NCI-H345 treated with DMSO at 0.1 percent for 48 hours (cell line): ENCODE measurements at regions not wholly inside any gene's neighbourhood (a gene's known extent, or its start where the extent isn't known, plus 50 kb on each side); places are given as distances from the start of the nearest gene placed in this dataset.
A peak's percentile ranks its signal among the peaks of the same experiment; 100 is the strongest.

Experiments used
- DNase-seq: peaks from one replicate; lab custom pipeline; 2025; ENCODE audit not compliant: unreplicated experiment; lab: John Stamatoyannopoulos, UW

DNA sequence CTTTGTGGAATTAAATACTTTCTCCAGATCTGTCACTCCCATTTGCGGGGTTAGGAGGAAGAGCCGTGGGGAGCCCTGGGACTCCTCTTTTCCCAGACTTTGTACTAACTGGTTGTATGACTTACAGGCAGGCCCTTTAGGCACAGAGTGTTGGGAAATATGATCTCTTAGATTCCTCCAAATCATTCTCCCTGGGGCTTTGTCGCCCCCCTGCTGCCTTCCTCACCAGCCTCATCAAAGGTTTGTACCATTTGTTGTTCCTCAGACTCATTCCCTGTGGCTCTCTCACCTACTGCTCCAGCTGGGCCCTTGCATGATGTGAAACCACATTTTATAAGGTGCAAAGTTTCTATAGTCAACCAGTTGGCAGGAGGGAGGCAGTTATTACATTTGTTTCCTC, 56.4 kb downstream of the CRYGS start:
- DNase-seq: no peak

DNA sequence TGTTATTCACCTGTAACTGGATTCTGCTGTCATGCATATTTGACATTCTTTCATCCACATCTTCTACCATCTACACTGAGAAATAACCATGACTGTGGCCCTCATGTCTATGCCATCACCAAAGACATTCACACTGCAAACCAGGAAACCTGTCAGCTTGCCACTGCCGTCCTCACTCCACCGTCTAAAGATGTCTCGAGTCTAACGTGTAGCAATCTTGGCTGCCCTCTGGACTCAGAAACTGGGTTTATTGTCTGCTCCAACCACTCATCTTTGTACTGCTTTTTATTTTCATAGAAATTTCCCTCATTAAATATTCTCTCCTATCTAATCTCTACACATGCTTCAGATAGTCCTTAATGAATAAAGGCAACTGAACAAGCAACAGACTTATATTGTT, 57.1 kb downstream of the CRYGS start:
- no peak for DNase-seq

DNA sequence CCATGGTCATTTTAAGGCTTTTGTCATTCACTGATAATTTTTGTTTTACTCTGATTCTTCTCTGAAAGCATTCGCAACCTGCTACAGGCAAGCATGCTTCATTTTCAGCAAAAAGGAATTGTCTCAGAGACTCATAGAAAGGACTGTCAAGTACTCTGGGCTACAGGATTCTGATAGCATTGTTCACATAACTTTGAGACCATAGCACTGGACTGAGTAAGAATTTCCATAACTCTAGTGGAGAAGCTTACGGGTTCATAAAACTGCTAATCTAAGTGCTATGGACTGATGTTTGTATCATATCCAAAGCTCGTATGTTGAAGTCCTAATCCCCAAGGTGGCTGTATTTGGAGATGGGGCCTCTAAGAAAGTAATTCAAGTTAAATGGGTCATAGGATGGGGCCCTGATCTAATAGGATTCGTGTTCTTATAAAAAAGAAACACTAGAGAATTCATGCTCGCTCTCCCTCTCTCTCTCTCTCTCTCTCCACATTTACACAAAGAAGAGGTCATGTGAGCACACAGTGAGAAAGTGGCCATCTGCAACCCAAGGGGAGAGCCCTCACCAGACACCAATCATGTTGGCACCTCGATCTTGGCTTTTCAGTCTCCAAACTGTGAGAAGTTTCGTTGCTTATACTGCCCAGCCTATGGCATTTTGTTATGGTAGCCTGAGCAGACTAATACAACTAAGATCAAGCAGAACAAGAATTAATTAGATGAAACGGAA, 60.4 kb downstream of the CRYGS start:
- DNase-seq: no peak

DNA sequence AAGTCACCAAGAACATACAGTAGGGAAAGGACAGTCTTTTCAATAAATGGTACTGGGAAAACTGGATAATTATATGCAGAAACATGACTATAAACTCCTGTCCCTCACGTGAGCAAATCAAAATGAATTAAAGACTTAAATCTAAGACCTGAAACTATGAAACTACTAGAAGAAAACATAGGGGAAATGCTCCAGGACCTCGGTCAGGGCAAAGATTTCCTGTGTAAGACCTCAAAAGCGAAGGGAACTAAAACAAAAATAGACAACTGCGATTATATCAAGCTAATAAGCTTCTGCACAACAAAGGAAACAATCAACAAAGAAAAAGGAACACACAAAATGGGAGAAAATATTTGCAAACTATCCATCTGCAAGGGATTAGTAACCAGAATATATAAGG, 62.7 kb downstream of the CRYGS start:
- DNase-seq: no peak

DNA sequence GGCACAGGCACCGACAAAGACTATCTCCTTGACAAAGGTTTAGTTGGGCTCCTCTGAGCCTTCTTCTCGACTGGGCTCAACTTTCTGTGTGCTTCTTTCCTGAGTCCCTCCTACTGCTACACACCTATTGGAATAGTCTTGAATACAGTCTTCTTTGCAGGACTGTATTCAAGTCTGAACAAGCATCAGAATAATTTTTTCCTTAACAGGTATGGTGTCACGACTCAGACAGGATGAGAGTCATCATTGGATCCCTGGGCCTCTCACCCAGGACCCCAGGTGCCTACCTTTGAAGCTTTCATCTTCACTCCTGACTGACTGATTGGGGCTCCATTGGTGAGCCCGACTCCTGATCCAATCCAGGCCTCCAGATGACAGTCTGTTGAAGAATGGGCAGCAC, 66.3 kb downstream of the CRYGS start:
- no peak for DNase-seq

DNA sequence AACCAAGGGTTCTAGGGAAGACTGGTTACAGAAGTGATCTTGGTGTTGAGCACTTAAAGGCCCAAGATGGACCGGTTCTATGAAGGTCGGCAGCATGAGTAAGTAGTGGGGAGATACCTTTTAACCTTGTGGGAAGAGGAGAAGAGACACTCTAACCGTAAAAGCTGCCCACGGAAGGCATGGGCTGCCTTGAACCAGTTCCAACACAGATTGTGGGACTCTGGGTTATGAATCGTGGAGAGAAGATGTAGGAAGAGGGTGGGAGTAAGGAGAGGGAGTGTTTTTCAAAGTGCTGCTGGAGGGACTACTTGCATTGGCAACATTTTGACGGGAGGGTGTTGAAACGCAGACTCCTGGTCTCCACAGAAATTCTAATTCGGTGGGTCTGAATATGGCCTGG, 67.1 kb downstream of the CRYGS start:
- no peak for DNase-seq

DNA sequence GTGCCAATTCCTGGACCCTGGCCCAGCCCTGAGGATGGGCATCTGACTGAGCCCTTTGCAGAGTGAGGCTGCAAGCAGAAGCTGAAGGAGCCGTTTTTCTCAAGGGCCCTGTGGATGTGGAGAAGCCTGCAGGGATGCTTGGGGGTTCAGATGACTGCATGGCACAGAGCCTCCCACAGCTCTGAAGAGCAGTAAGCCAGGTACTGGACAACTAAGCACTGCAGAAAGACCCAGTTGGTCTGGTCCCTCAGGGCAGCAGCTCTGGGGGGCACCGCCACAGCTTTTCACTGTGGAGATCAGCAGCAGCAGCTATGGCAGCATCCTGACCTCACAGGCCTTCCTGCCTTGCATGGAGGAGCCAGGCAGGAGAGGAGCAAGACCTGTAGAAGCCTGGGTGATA, 67.6 kb downstream of the CRYGS start:
- no peak for DNase-seq

DNA sequence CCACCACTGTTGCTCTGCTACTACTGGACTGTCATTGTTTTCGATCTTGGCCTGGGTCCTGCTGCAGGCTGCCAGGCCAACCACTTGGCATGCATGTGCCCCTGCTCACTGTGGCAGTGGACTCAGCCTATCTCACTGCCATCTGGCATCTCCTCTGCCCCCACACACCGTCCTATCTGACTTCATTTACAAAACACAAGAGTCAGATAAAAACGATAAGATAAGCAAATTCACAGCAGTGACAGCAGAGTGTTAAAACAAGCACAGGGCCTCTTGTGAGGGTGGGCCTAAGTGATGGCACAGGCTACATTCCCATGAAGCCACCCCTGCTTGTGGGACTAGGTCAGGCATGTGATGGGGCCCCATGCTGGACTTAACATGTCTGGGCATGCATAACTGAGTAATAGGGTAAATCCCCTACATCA, 68.1 kb downstream of the CRYGS start:
- no peak for DNase-seq

DNA sequence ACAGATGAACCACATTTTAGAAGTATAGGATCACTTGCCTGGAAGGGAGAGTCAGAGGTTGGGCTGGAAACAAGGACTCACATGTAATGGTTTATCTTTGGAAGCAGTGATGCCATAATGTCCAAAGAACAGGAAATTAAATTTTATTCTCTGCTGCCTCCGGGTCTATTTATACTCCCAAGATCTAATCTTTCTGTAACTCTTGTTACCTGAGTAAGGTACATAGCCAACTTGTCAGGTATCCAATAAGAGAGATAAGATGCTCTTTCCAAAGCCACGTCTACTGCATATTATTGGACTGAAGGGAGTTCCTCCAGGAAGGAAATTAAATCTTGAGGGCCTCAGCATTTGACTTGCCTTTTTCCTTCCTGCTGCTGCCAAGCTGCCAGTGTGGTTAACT, 71.0 kb downstream of the CRYGS start:
- DNase-seq: no peak

DNA sequence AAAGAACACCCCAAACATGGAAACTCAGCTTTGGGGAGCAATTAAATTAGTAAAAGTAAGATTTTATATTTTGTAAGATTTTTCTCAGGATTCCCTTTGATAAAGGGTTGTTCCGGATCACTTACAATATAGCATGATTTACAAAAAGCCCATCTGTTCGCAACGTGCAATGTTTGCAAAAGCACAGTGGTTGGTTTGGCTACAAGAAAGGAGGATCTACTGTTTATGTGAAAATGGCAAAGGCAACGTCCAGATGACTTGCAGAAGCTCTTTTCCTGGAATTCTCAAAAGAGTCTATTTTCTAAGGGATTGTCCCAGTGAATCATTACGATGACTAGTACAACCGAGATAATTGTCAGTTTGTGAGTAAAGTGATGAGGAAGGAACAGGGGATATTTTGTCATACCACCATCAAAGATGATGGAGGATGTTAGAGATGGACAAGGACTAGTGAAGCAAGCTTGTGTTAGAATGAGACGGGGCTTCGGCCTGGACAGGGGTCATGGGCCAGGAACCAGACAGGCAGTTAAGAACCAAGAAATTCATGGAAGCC, 71.6 kb downstream of the CRYGS start:
- DNase-seq: no peak

DNA sequence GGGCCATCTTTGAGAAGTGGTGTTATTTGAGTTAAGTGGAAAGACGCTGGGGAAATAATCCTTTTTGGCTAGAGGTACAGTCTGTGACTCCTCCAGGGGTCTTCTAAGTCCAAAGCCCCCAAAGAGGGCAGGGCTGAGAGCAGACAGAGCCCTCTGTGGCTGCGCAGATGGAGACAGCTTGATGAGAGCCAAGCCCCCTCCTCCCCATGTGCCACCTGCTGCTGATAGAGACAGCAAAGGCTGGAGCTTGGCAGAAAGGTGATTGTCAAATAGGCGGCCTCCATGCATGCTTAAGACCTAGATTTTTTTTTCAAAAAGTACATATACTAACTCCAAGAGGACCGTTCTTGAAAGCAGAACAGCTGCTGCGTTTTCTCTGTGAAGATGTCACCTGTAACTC, 72.4 kb downstream of the CRYGS start:
- peak; percentile 12 for DNase-seq

DNA sequence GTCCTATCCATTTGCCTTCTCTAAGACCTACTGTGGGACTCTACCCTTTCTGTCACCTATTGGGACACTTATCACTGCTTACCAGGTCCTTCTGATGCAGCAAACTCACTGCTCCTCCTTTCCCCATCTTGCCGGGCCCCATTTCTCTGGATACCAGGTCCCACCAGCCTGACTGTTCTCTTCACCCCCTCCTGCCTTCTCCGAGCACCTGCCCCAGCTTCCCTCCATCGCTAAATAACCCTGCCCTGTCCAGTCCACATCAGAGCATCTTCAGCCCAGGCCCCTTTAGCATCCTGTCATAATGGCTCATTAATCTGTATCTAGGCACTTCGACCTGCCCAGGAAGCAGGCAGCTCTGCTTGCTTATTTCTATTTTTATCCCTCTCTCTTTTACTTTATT, 74.7 kb downstream of the CRYGS start:
- no peak for DNase-seq

DNA sequence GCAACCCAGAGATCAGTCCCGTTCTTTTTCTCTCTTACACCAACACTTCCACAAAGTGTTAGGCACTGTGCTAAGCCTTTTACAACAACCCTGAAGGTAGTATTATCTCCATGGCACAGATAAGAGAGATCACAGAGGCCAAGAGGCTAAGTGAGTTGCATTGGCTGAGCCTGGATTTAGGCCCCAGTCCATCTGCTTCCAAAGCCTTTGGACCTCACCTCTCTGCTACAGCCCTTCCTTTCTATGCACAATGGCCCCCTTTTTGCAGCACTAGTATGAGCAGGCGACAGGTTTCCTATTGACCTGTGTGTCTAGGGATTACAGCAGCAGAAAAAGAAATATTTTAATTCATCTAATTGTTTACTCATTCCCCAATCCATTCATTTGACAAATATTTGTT, 76.2 kb downstream of the CRYGS start:
- no peak for DNase-seq

DNA sequence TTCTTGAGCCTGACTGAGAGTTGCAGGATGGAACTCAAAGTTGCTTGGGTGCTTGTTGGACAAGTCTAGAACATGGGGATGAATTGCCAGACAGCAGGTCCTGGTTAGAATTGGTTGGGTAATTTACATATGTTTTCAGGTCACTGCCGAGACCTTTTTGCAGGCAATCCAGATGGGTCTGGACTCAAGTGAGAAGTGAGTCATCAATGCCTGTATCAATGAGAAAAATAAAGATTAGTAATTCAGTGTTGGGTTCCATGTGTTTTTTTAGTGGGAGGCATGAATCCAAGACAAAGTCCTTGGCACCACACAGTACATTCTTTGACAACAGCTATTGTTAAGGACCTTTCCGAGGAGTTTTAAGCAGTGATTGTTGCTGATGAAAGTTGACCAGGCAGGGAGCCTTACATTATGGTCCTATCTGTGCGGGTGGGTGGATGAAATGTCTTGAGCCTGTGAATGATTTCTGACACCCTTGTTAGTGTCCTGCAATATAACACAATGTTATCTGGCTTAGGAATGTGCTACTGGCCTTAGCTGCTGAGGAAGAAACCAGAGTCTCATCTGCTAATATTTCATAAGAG, 77.7 kb downstream of the CRYGS start:
- DNase-seq: no peak

DNA sequence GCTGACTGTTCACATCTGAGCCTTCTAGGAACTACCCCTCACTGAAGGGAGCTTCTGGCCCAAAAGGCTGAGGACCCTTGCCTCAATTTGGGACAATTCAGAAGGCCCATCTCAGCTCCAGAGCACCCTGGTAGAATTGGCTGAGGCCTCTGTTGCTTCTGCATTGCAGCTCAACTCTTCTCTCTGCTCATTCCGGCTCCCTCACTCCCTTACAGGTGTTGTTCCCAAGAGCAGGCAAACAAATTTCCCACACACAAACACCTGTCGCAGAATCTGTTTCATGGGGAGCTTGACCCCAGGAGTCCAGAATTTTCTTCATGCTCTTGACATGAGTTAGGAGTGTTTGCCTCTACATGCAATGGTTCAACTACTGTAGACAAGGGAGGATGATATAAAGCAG, 78.7 kb downstream of the CRYGS start:
- DNase-seq: no peak

DNA sequence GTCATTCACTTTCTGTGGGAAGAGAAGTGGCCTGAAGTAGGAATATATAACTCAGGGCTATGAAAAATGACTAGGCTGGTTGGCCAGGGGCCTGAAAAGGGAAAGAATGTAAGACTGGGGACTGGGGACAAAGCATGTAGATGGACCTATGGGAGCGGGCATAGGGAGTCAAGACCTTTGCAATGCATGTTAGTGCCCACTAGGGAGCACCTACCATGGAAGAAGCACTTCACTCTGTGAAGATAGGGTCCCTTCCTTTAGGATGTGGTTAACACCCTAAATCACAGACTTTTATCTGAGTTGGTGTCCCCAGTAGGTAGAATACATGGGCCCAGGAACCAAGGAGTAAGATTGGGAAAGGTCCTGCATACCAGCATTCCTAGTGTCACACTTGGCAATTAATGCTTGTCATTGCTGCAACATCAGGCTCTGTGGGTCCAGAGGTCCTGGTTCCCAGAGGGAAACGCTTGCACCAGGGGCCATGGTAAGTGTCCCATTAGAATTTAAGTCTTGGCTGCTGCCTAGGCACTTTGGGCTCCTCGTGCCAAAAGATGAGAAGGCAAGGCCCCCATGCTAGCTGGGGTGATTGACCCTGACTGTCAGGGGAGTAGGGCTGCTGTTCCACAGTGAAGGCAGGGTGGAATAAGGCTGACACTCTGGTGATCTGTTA, 79.6 kb downstream of the CRYGS start:
- no peak for DNase-seq

DNA sequence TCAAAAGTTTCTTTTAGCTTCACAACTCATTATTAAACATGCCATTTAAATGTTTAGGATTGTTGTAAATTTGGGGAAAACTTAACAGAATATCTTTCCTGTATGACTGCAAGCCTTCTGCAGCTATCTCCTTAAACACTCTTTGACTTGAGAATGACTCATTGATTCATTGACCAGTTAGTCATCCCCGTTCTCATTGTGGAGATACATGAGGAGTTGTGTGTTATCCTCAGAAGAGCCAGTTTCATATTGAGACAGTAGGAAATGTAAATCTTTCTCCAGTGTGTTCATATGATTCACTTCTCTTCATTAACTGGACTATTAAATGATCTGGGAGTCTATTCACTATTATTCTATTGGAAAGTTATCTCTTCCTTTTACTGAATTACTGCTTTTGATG, 83.0 kb downstream of the CRYGS start:
- no peak for DNase-seq

DNA sequence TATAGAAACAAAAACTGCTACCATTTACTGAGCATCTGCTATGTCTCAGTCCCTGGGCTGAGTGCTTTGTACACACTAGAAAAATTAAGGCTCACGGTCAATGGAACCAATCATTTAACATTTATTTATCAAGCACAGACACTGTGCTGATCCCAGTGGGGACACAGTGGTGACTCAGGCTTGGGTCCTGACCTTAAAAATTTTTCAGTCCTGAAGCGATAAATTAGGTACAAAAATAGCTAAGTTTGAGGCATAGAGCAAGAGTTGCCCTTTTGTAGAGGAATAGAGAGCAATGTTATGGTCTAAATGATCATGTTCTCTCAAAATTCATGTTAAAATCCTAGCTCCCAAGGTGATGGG, 85.1 kb downstream of the CRYGS start:
- DNase-seq: no peak

DNA sequence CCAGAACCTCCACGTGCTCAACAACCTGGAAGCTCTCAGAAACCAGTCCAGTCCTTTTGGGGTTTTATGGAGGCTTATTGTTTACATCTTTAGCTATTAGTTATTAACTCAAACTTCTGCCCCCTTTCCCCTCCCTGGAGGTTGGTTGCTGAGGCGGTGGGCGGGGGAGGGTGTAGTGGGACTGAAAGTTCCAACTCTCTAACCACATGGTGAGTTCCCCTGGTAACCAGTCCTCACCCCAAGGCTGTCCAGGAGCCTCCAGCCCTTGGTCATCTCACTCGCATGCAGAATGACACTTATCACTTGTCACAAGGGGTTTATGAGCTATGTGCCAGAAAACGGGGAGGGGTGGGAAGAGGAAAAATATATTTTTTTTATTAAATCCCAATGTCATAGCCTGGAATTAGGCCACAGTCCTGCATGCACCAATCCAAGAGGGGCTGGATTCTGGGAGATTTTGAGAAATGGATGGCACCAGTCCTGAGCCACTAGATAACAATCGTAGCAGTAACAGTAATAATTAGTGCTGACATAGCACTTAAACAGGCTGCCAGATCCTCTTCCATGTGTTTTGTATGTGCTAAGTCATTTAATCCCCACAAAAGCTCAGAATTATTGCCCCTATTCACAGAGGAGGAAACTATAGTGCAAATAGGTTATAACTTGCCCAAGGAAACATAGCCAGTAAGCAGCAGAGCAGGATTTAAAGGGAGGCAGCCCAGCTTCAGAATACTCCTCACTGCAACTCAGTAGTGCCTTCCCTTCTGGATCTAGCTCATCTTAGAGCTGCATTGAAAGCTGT, 85.7 kb downstream of the CRYGS start:
- DNase-seq: no peak

DNA sequence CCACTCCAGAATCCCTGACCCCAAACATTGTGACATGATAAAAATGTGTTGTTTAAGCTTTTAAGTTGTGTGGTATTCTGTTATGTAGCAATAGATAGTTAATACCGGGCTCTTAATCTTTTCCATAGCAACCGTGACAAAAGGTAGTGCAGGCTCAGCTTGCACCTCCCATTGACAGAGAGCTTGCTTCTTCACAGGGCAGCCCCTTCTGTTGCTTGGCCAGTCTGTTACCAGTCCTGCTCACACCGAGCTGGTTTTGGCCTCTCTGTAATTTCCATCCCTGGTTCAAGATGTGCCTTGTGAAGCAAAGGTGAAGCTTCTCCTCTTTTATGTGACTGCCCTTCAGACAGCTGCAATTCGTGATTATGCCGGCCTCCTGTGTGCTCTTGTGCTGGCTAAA, 86.9 kb downstream of the CRYGS start:
- DNase-seq: no peak

DNA sequence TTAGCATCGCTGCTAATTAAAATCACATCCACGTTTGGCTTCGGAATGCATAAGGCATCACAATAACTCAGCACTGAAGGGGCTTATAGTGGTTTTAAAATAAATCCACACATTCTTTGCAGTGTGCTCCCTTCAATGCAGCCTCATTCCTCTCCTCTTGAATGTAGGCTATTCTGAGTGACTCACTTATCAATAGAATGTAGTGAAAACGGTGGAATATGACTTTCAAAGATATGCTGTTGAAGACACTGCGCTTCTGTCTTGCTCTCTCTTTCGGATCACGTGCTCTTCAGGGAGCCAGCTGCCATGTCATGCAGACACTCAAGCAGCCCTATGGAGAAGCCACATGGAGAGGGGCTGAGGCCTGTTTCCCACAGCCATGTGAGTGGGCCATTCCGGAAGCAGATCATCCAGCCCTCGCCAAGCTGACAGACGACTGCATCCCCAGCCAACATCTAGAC, 87.4 kb downstream of the CRYGS start:
- DNase-seq: no peak
